WTC11 (cell line): ENCODE measurements at regions not wholly inside any gene's neighbourhood (a gene's known extent, or its start where the extent isn't known, plus 50 kb on each side); places are given as distances from the start of the nearest gene placed in this dataset.

ENCODE experiments used
- SP1 ChIP-seq: sonication (generic); formaldehyde crosslinking; conservative IDR thresholded peaks from 2 replicates; pipeline ENCODE4 v1.8.1; 2022; ENCODE audit warnings: missing genetic modification reagents
- ZNF121 ChIP-seq: sonication (generic); formaldehyde crosslinking; IDR thresholded peaks from 2 replicates; pipeline ENCODE4 v1.8.0; 2023; ENCODE audit warnings: missing genetic modification reagents
- ZNF396 ChIP-seq: fragments of 250-450 bp; sonication (Bioruptor Pico); IDR thresholded peaks from 2 replicates; pipeline ENCODE4 v1.8.0; 2021; ENCODE audit warnings: mild to moderate bottlenecking, moderate library complexity, borderline replicate concordance
- TF ChIP-seq, protein P1 (sequence below): fragments of 200-600 bp; IDR thresholded peaks from 2 replicates; pipeline ENCODE4 v1.8.0; 2022; ENCODE audit warnings: antibody characterized with exemption
- TF ChIP-seq, protein P2 (sequence below): sonication (generic); formaldehyde crosslinking; IDR thresholded peaks from 2 replicates; pipeline ENCODE4 v1.8.0; 2022; ENCODE audit warnings: mild to moderate bottlenecking, missing genetic modification reagents
- TF ChIP-seq, protein P3 (sequence below): sonication (generic); formaldehyde crosslinking; IDR thresholded peaks from 2 replicates; pipeline ENCODE4 v1.8.1; 2022; ENCODE audit warnings: mild to moderate bottlenecking, missing genetic modification reagents, moderate library complexity, borderline replicate concordance
- TF ChIP-seq, protein P4 (sequence below): sonication (generic); formaldehyde crosslinking; IDR thresholded peaks from 2 replicates; pipeline ENCODE4 v1.8.0; 2022; ENCODE audit warnings: mild to moderate bottlenecking, missing genetic modification reagents
- TF ChIP-seq, protein P5 (sequence below): sonication (generic); formaldehyde crosslinking; conservative IDR thresholded peaks from 2 replicates; pipeline ENCODE4 v1.8.1; 2023; ENCODE audit warnings: mild to moderate bottlenecking, low read depth, missing genetic modification reagents, moderate library complexity
- TF ChIP-seq, protein P6 (sequence below): sonication (generic); formaldehyde crosslinking; IDR thresholded peaks from 2 replicates; pipeline ENCODE4 v1.8.1; 2023; ENCODE audit warnings: mild to moderate bottlenecking, moderate library complexity, missing genetic modification reagents
- TF ChIP-seq, protein P7 (sequence below): sonication (generic); formaldehyde crosslinking; IDR thresholded peaks from 2 replicates; pipeline ENCODE4 v1.8.1; 2022; ENCODE audit warnings: low read depth, mild to moderate bottlenecking, moderate library complexity, missing genetic modification reagents, borderline replicate concordance
- TF ChIP-seq, protein P8 (sequence below): sonication (generic); formaldehyde crosslinking; IDR thresholded peaks from 2 replicates; pipeline ENCODE4 v1.8.0; 2023; ENCODE audit warnings: missing genetic modification reagents

DNA sequence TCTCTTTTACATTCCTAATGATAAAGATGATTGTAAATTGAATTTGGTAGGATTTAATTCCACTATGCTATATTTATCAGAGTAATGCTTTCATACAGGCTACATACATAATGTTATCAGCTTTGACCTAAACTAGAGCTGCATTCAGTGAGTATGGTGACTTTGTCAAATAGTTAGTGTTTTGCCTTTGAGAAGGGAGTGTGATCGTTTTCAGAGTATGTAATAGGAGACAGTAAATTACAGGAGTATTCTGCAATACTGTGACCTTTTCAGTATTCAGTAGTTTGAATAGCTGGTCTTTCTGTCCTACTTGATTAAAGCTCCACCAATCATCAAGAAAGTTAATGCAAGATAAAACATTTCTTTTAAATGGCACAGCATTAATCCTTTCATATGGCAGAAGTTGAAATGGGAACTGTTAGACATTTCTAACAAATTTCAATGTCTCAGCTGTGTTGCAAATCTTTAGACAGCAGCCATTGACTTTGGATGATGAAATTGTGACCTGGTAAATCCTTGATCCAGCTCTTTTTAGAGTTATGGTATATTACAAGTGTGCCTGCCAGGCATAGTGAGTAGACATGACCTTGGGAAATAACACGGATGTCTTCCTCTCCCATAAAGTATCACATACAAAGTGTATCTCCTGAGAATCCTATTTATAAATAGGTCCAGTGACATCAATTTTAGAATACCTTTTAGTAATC is 455.3 kb downstream of the KCTD8 start:
- TF ChIP-seq, protein P1, sequence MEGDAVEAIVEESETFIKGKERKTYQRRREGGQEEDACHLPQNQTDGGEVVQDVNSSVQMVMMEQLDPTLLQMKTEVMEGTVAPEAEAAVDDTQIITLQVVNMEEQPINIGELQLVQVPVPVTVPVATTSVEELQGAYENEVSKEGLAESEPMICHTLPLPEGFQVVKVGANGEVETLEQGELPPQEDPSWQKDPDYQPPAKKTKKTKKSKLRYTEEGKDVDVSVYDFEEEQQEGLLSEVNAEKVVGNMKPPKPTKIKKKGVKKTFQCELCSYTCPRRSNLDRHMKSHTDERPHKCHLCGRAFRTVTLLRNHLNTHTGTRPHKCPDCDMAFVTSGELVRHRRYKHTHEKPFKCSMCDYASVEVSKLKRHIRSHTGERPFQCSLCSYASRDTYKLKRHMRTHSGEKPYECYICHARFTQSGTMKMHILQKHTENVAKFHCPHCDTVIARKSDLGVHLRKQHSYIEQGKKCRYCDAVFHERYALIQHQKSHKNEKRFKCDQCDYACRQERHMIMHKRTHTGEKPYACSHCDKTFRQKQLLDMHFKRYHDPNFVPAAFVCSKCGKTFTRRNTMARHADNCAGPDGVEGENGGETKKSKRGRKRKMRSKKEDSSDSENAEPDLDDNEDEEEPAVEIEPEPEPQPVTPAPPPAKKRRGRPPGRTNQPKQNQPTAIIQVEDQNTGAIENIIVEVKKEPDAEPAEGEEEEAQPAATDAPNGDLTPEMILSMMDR: no peak
- TF ChIP-seq, protein P2, sequence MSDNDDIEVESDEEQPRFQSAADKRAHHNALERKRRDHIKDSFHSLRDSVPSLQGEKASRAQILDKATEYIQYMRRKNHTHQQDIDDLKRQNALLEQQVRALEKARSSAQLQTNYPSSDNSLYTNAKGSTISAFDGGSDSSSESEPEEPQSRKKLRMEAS (CRISPR knock-in tag): no peak
- TF ChIP-seq, protein P3, sequence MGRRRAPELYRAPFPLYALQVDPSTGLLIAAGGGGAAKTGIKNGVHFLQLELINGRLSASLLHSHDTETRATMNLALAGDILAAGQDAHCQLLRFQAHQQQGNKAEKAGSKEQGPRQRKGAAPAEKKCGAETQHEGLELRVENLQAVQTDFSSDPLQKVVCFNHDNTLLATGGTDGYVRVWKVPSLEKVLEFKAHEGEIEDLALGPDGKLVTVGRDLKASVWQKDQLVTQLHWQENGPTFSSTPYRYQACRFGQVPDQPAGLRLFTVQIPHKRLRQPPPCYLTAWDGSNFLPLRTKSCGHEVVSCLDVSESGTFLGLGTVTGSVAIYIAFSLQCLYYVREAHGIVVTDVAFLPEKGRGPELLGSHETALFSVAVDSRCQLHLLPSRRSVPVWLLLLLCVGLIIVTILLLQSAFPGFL (CRISPR knock-in tag): no peak
- TF ChIP-seq, protein P4, sequence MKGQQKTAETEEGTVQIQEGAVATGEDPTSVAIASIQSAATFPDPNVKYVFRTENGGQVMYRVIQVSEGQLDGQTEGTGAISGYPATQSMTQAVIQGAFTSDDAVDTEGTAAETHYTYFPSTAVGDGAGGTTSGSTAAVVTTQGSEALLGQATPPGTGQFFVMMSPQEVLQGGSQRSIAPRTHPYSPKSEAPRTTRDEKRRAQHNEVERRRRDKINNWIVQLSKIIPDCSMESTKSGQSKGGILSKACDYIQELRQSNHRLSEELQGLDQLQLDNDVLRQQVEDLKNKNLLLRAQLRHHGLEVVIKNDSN: no peak
- TF ChIP-seq, protein P5, sequence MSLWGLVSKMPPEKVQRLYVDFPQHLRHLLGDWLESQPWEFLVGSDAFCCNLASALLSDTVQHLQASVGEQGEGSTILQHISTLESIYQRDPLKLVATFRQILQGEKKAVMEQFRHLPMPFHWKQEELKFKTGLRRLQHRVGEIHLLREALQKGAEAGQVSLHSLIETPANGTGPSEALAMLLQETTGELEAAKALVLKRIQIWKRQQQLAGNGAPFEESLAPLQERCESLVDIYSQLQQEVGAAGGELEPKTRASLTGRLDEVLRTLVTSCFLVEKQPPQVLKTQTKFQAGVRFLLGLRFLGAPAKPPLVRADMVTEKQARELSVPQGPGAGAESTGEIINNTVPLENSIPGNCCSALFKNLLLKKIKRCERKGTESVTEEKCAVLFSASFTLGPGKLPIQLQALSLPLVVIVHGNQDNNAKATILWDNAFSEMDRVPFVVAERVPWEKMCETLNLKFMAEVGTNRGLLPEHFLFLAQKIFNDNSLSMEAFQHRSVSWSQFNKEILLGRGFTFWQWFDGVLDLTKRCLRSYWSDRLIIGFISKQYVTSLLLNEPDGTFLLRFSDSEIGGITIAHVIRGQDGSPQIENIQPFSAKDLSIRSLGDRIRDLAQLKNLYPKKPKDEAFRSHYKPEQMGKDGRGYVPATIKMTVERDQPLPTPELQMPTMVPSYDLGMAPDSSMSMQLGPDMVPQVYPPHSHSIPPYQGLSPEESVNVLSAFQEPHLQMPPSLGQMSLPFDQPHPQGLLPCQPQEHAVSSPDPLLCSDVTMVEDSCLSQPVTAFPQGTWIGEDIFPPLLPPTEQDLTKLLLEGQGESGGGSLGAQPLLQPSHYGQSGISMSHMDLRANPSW (CRISPR knock-in tag): no peak
- TF ChIP-seq ZNF121 (no peak), ZNF396 (CRISPR knock-in tag) (no peak), SP1 (CRISPR knock-in tag) (no peak)
- TF ChIP-seq, protein P6, sequence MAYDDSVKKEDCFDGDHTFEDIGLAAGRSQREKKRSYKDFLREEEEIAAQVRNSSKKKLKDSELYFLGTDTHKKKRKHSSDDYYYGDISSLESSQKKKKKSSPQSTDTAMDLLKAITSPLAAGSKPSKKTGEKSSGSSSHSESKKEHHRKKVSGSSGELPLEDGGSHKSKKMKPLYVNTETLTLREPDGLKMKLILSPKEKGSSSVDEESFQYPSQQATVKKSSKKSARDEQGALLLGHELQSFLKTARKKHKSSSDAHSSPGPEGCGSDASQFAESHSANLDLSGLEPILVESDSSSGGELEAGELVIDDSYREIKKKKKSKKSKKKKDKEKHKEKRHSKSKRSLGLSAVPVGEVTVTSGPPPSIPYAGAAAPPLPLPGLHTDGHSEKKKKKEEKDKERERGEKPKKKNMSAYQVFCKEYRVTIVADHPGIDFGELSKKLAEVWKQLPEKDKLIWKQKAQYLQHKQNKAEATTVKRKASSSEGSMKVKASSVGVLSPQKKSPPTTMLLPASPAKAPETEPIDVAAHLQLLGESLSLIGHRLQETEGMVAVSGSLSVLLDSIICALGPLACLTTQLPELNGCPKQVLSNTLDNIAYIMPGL (CRISPR knock-in tag): no peak
- TF ChIP-seq, protein P7, sequence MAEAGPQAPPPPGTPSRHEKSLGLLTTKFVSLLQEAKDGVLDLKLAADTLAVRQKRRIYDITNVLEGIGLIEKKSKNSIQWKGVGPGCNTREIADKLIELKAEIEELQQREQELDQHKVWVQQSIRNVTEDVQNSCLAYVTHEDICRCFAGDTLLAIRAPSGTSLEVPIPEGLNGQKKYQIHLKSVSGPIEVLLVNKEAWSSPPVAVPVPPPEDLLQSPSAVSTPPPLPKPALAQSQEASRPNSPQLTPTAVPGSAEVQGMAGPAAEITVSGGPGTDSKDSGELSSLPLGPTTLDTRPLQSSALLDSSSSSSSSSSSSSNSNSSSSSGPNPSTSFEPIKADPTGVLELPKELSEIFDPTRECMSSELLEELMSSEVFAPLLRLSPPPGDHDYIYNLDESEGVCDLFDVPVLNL: no peak
- TF ChIP-seq, protein P8, sequence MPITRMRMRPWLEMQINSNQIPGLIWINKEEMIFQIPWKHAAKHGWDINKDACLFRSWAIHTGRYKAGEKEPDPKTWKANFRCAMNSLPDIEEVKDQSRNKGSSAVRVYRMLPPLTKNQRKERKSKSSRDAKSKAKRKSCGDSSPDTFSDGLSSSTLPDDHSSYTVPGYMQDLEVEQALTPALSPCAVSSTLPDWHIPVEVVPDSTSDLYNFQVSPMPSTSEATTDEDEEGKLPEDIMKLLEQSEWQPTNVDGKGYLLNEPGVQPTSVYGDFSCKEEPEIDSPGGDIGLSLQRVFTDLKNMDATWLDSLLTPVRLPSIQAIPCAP (CRISPR knock-in tag): no peak
